Stimulated activated CD8-positive, alpha-beta memory T cell treated with anti-CD3 and anti-CD28 coated beads, Interleukin-12 subunit alpha, Interleukin-12 subunit beta, amount 100 ng/mL, for 24 hours (primary cell): ENCODE measurements at regions not wholly inside any gene's neighbourhood (a gene's known extent, or its start where the extent isn't known, plus 50 kb on each side); places are given as distances from the start of the nearest gene placed in this dataset.
"Not testable (repeated sequence)": the region's sequence is repeated elsewhere in the genome, so short reads cannot be mapped to it uniquely, and the experiment has no call there.

Source experiments
- DNase-seq: peaks from one replicate; pipeline ENCODE4 v3.0.0-alpha.2; 2020; ENCODE audit errors: extremely low read depth

DNA sequence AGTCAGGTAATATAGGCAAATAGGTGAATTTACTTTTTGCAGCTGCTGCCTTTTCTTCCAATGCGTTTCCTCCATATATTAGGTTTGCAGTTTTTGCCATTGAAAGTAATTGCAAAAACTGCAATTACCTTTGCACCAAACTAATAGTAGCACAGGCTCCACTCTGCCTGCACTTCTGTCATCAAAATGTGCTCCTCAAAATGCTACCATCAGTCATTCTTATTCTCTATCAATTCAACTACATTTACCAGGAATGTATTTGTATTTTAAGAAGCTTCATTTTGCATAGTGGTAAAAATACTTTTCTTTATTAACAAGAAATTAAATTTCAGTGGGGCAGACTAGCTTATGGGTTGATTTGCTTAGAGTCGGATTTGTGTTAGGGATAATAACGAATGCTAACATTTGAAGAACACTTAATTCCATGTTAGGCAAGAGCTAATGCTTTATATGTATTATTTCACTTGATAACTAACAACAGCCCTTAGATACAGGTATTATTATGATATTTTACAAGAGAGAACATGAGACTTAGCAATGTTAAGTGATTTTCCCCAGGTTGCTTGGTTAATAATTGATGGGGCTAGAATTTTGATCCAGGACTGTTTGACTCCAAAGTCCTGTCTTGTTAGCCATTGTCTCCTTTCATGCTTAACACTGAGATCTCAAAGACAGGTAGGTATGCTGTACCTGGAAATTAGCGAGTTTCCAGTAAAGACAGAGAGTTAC, 300.4 kb downstream of the MAN2A1 start:
- no peak for DNase-seq

GRCh38 chr5:109990723-109991359, 301.1 kb downstream of the MAN2A1 start:
- no peak for DNase-seq

DNA sequence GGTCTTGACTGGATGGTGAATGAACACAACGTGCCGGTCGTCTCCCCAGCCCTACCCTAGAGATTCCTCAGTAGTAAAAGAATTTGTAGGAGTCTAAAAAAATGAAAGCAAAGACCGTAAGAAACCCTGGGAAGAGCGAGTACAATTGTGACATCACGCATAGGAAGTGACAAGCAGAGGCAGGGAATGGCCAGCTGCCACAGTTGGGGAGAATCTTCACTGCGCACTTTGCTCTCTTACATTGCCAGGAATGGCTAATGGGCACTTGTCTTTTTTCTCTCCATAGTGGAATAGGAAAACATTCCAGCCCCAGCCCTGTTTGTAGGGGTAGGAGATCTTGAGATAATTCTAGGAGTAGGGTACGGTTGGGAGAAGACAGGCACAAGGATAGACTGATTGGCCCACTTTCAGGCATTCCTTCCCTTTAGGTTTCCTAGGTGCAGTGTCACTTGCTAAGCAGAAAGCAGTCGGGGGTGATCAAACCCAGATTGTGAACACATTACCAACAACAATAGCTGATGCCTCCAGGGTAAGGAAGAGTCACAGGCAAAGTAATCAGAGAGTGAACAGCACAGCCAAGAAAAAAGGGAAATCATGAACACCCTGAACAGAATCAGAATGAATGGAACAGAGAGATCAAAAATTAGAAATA, 302.7 kb downstream of the MAN2A1 start:
- DNase-seq, result no peak

DNA sequence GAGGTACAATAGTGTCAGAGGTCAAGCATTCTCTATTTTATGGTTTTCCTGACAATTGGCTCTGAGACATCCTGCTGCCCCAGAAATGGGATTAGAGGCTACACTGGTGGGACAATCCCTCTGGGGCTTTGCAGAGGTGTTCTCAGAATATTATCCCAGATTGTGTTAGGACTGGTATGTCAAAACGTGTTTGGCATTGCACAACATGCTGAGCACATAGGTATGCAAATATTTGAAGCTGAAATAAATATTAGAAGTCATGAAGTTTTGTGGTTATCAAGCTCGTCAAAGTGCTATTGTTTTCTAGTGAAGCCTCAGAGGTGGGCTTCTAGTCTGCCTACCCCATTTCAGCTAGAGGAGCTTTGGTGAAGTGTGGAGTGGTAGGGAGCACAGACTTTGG, 304.4 kb downstream of the MAN2A1 start:
- DNase-seq, result no peak

- DNase-seq, result no peak
Observed at GRCh38 chr5:109996246-109996645, 306.5 kb downstream of the MAN2A1 start.

DNA sequence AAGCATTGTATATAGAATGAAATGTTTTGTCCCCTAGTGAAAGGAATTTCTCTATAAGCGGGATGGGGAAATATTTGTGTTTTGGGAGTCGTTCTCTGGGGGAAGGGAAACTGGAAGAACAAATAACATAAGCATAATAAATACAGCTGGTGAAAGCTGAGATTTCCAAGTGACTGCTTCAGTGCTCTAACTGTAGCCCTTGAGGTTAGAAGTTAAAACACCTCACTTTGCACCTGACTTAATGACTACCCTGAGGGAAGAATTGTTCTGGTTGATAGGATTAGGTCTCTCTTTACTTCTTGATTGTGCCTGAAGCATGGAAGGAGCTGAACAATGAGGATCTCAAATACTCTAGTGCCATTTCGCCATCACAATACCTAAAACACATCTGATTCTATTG, 307.4 kb downstream of the MAN2A1 start:
- no peak for DNase-seq

- no peak for DNase-seq
Observed at GRCh38 chr5:109998208-109998607, 308.5 kb downstream of the MAN2A1 start.

- no peak for DNase-seq
Observed at GRCh38 chr5:109998726-109999125, 309.0 kb downstream of the MAN2A1 start.

DNA sequence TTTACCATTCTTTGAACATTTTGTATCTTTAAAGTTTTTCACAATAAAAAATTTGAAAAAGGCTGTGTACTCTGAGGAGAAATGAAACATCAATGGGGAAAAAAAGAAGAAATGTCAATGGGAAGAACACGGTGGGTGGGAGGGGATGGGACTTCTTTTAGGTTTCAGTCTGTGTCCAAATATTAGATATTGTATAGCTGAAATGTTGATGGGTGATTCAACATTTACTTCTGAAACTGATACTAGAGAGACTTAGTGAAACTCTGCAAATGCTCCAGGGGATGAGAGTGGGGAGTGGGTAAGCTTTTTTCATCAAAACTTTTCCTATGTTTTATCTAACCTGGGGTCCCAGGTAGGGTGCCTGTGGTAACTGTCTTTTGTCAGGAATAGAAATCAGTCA, 311.9 kb downstream of the MAN2A1 start:
- DNase-seq, result no peak

DNA sequence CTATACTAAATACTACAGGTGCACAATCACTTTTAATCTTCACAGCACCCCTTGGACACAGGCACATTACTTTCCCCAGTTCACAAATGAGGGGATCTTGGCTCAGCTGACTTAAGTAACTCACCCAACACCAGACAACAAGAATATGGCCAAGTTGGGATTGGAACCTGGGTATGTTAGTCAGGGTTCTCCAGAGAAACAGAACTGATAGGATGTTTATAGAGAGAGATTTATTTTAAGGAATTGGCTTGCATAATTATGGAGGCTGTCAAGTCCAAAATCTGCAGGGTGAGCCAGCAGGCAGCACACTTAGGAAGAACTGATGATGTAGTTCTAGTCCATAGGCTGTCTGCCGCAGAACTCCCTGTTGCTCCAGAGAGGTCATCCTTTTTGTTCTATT, 312.9 kb downstream of the MAN2A1 start:
- no peak for DNase-seq

- DNase-seq, result not testable (repeated sequence)
Observed at GRCh38 chr5:110005907-110006562, 316.3 kb downstream of the MAN2A1 start.

GRCh38 chr5:110007101-110007500, 317.4 kb downstream of the MAN2A1 start:
- DNase-seq, result no peak

DNA sequence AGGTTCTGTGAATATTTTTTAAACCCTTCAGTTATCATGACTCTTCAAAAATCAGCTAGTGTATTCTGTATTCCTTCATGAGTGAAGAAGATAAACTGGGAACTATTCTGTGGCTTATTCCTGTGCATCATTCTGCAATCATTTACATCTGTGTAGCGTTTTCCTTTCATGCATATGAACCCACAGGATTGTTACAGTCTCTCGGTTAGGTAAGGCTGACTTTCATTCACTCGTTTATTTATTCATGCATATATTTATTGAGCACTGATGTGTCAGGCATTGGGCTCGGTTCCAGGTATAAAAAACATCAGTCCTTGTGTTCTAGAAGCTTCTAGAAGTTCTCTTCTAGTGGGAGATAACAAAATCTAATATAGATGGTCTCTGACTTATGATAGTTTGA, 318.4 kb downstream of the MAN2A1 start:
- DNase-seq, result no peak

- no peak for DNase-seq
Observed at GRCh38 chr5:110012145-110012544, 322.4 kb downstream of the MAN2A1 start.

GRCh38 chr5:110013017-110013416, 323.3 kb downstream of the MAN2A1 start:
- DNase-seq, result no peak

DNA sequence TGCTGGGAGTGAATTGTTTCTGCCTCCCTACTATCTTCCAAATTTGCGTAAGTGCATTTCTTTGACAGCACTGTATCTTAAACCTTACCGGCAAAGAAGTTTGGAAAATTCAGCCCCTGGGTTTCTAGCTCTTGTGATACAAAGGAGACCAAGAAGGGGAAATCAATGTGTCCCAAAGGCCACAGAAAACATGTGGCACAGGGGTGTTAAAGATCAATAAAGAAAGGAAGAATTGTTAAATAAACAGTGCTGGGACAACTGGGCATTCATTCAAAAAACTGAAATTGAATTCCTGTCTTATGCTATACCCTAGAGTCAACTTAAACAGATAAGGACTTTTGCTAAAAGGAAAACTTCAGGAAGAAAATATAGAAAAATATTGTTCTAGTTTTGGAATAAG, 328.1 kb downstream of the MAN2A1 start:
- no peak for DNase-seq

- no peak for DNase-seq
Observed at GRCh38 chr5:110018509-110018908, 328.8 kb downstream of the MAN2A1 start.

DNA sequence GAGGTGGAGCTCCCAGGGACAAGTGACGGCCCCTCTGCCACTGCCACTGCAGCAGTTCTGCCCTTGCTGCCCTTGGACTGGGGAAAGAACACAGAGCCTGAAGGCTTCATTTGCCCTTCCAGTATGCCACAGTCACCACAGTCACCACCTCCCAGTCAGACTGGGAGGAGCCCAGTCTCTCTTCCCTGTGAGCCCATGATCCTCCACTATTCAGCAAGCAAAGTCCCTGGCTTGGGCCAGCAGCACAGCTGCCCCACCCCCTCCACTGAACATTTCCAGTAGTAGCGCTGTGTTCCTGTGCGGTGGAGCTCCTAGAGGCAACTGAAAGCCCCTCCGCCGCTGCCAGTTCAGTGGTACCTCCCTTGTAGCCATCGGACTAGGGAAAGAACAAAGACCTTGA, 329.4 kb downstream of the MAN2A1 start:
- no peak for DNase-seq

GRCh38 chr5:110019780-110020179, 330.1 kb downstream of the MAN2A1 start:
- DNase-seq, result no peak

DNA sequence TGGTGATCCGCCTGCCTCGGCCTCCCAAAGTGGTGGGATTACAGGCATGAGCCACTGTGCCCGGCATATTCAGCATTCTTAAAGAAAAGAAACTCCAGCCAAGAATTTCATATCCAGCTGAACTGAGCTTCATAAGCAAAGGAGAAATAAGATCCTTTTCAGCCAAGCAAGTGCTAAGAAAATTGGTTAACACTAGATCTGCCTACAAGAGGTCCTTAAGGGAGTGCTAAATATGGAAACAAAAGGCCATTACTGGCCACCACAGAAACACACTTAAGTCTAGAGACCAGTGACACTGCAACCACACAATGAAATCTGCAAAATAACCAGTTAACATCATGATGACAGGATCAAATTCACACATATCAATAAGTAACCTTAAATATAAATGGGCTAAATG, 331.5 kb downstream of the MAN2A1 start:
- no peak for DNase-seq

DNA sequence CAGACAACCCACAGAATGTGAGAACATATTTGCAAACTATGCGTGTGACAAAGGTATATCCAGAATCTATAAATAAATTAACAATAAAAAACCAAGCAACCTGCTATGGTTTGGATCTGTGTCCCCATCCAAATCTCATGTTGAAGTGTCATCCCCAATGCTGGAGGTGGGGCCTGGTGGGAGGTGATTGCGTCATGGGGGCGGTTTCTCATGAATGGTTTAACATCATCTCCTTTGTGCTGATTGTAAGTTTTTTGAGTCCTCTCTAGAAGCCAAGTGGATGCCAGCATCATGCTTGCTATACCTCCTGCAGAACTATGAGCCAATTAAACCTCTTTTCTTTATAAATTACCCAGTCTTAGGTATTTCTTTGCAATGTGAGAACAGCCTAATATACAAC, 335.4 kb downstream of the MAN2A1 start:
- no peak for DNase-seq

DNA sequence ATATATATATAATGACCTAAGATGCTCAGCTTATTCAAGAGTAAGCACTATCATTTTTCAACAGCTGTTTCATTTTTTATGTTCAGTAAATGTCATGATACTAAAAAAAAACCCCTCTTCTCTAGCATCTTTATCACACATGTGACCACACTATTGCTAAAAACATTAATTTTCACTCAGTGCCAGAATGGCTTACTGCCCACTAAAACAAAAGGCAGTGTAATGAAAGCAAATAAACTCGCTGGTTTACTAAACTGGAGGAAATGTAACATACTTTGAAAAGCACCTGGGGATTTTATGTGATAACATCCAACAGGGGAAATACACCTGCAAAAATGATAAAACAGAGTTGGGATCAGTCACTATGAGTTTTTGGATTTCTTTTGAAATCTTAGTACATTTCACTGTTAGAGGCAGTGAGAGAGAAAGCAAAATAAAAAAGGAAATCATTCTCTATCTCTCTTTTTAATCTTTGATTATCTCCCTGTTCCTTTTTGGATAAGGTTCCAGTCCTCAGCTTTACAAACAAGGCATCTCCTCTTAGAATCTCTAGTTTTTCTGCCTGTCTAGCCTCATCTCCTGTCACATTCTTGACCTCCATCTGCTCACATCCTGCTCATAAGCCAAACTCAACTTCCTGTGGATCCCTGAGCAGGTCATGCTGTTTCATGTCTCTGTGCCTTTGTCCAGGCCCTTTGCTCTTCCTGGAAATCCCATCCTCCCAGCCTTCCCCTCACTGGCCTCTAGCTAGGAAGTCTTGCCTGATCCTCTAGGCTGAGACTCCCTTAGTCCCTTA, 338.0 kb downstream of the MAN2A1 start:
- DNase-seq, result no peak
